GM12892 (cell line): ENCODE measurements at regions not wholly inside any gene's neighbourhood (a gene's known extent, or its start where the extent isn't known, plus 50 kb on each side); places are given as distances from the start of the nearest gene placed in this dataset.
"Not testable (repeated sequence)": the region's sequence is repeated elsewhere in the genome, so short reads cannot be mapped to it uniquely, and the experiment has no call there.

Source experiments
- POLR2A ChIP-seq: IDR thresholded peaks from 2 replicates; pipeline ENCODE4 v1.6.1; 2011; ENCODE audit warnings: low read depth, low read length, control low read depth
- POLR2AphosphoS5 ChIP-seq: IDR thresholded peaks from 2 replicates; pipeline ENCODE4 v1.6.1; 2011; ENCODE audit warnings: low read depth, low read length, control low read depth
- TAF1 ChIP-seq: IDR thresholded peaks from 2 replicates; pipeline ENCODE4 v1.6.1; 2011; ENCODE audit warnings: low read depth, mild to moderate bottlenecking, control low read depth, low read length, borderline replicate concordance

- not testable (repeated sequence) for TF ChIP-seq POLR2A, POLR2AphosphoS5, TAF1
Measured at GRCh38 chr21:10395963-10396362, 125.4 kb upstream of the TPTE start.
